Vagina (tissue), 2 donors: ENCODE measurements at regions not wholly inside any gene's neighbourhood (a gene's known extent, or its start where the extent isn't known, plus 50 kb on each side); places are given as distances from the start of the nearest gene placed in this dataset.

Experiments
- CTCF ChIP-seq, 3 experiments: fragments of 450-650 bp in 2 of 3; fragments of 200-600 bp in 1 of 3; sonication (generic) in 1 of 3; IDR thresholded peaks; one replicate each; pipeline ENCODE4 v1.5.1; 2017 to 2019; ENCODE audit warnings: antibody characterized with exemption in 3 of 3, mild to moderate bottlenecking in 2 of 3, moderate library complexity in 2 of 3
- POLR2A ChIP-seq, 2 donors: fragments of 450-650 bp; IDR thresholded peaks; one replicate each; pipeline ENCODE4 v1.6.1; 2017; ENCODE audit warnings: antibody characterized with exemption in 2 of 2, mild to moderate bottlenecking in 2 of 2, moderate library complexity in 2 of 2
- POLR2AphosphoS5 ChIP-seq, 2 donors: sonication (generic); formaldehyde crosslinking; IDR thresholded peaks; one replicate each; pipeline ENCODE4 v1.9.0; 2017; ENCODE audit warnings: antibody characterized with exemption in 2 of 2, mild to moderate bottlenecking in 2 of 2, low read depth in 1 of 2; ENCODE audit not compliant: insufficient read depth in 1 of 2

GRCh38 chr1:222105393-222105737, 363.5 kb upstream of the DUSP10 start:
- TF ChIP-seq CTCF (IDR thresholded peaks at IDR 0.05) = no peak
- TF ChIP-seq POLR2AphosphoS5 (IDR thresholded peaks at IDR 0.05; ENCODE audit: insufficient read depth in 1 of 2, low read depth in 1 of 2) = no peak
- TF ChIP-seq POLR2A (IDR thresholded peaks at IDR 0.05) = no peak
